Gastrocnemius medialis (tissue), 4 donors: ENCODE measurements at regions not wholly inside any gene's neighbourhood (a gene's known extent, or its start where the extent isn't known, plus 50 kb on each side); places are given as distances from the start of the nearest gene placed in this dataset.

ENCODE experiments used
- ATAC-seq, 2 donors: fragments of 150-250 bp; one replicate each; pipeline ENCODE4 v1.9.1; 2016
- DNase-seq, 2 donors: peaks; one replicate each; pipeline ENCODE4 v3.0.0-alpha.2; 2019
- H3K27ac ChIP-seq, 4 donors: fragments of 200-600 bp; sonication (generic); 1 replicate in 1 of 4; 2 replicates in 3 of 4; pipeline ENCODE4 v1.5.1; 2016 to 2018; ENCODE audit warnings: mild to moderate bottlenecking in 2 of 4, moderate library complexity in 1 of 4
- H3K27me3 ChIP-seq, 3 donors: fragments of 200-600 bp; sonication (generic) in 2 of 3; 1 replicate in 1 of 3; 2 replicates in 2 of 3; pipeline versions ENCODE4 v1.5.1 to v1.6.0; 2016 to 2019; ENCODE audit warnings: mild to moderate bottlenecking in 1 of 3, moderate library complexity in 1 of 3
- H3K36me3 ChIP-seq, 2 donors: fragments of 200-600 bp; sonication (generic) in 1 of 2; one replicate each; pipeline ENCODE4 v1.5.1; 2017 to 2018
- H3K4me1 ChIP-seq, 2 donors: fragments of 200-600 bp; sonication (generic) in 1 of 2; one replicate each; pipeline ENCODE4 v1.5.1; 2016 to 2017; ENCODE audit warnings: mild to moderate bottlenecking in 2 of 2
- H3K4me3 ChIP-seq, 4 donors: fragments of 200-600 bp; sonication (generic) in 3 of 4; 1 replicate in 1 of 4; 2 replicates in 3 of 4; pipeline ENCODE4 v1.5.1; 2016 to 2019; ENCODE audit warnings: mild to moderate bottlenecking in 2 of 4
- H3K9me3 ChIP-seq, 3 donors: fragments of 200-600 bp; sonication (generic) in 2 of 3; 1 replicate in 1 of 3; 2 replicates in 2 of 3; pipeline ENCODE4 v1.5.1; 2016 to 2019
- CTCF ChIP-seq, 5 experiments: fragments of 450-650 bp in 3 of 5; fragments of 200-600 bp in 2 of 5; sonication (generic) in 2 of 5; IDR thresholded peaks in 4 of 5; conservative IDR thresholded peaks in 1 of 5; 1 replicate in 4 of 5; 2 replicates in 1 of 5; pipeline ENCODE4 v1.5.1; 2016 to 2019; ENCODE audit warnings: antibody characterized with exemption in 5 of 5, mild to moderate bottlenecking in 3 of 5, moderate library complexity in 3 of 5
- POLR2A ChIP-seq, 2 donors: fragments of 450-650 bp; IDR thresholded peaks; one replicate each; pipeline ENCODE4 v1.6.1; 2017; ENCODE audit warnings: antibody characterized with exemption in 2 of 2, mild to moderate bottlenecking in 2 of 2, moderate library complexity in 2 of 2
- in situ Hi-C, 4 donors: fragments of 200-750 bp; cut with MboI; loops; one replicate each; pipeline versions ENCODE4 v1.15.0 to v1.8.0; 2017; ENCODE audit warnings: low sequenced_read_pairs in 4 of 4
- intact Hi-C: fragments of 100-400 bp; cut with DNase I; formaldehyde crosslinking; loops from one replicate; pipeline ENCODE4 v1.15.1; 2023; ENCODE audit warnings: low total_unique reads

- no peak overlapping the region for H3K27ac ChIP-seq
- DNase-seq: no peak
- no peak overlapping the region for H3K4me3 ChIP-seq
- no peaks in the 10 kb centered on the region for H3K27me3 ChIP-seq
- intact Hi-C loops (no loop called here), in situ Hi-C loops (no loop called here)
- no peaks in the 10 kb centered on the region for H3K36me3 ChIP-seq
- no peak for TF ChIP-seq POLR2A (IDR thresholded peaks at IDR 0.05)
- TF ChIP-seq CTCF (IDR thresholded peaks at IDR 0.05 in 4 of 5, conservative IDR thresholded peaks at IDR 0.05 in 1 of 5): no peak
- no peak for ATAC-seq
- no peaks in the 10 kb centered on the region for H3K4me1 ChIP-seq
- H3K9me3 ChIP-seq: no peaks in the 10 kb centered on the region
These were observed 142.2 kb downstream of the FAM47A start for GRCh38 chrX:33989936-33990335.

- Histone ChIP-seq H3K9me3 (no peaks in the 10 kb centered on the region), H3K27me3 (no peaks in the 10 kb centered on the region), H3K27ac (no peak overlapping the region), H3K4me3 (no peak overlapping the region), H3K4me1 (no peaks in the 10 kb centered on the region), H3K36me3 (no peaks in the 10 kb centered on the region)
- TF ChIP-seq CTCF (IDR thresholded peaks at IDR 0.05 in 4 of 5, conservative IDR thresholded peaks at IDR 0.05 in 1 of 5): no peak
- no peak for TF ChIP-seq POLR2A (IDR thresholded peaks at IDR 0.05)
- in situ Hi-C loops: no loop called here
- ATAC-seq (no peak), DNase-seq (no peak)
- intact Hi-C loops: no loop called here
These were observed 144.7 kb downstream of the FAM47A start for GRCh38 chrX:33987458-33987857.

GRCh38 chrX:33974676-33975075, 157.4 kb downstream of the FAM47A start:
- Histone ChIP-seq H3K27me3 (no peaks in the 10 kb centered on the region), H3K36me3 (no peaks in the 10 kb centered on the region), H3K4me1 (peaks cover 0 to 6% of the 10 kb centered on the region in 2 donors), H3K9me3 (no peaks in the 10 kb centered on the region), H3K4me3 (no peak overlapping the region), H3K27ac (no peak overlapping the region)
- in situ Hi-C loops: no loop called here
- DNase-seq (no peak), ATAC-seq (no peak)
- intact Hi-C loops: no loop called here
- TF ChIP-seq POLR2A (IDR thresholded peaks at IDR 0.05) (no peak), CTCF (IDR thresholded peaks at IDR 0.05 in 4 of 5, conservative IDR thresholded peaks at IDR 0.05 in 1 of 5) (no peak)

- H3K27ac ChIP-seq: peak overlapping the region; percentile 38 to 72 (median 59)
- H3K36me3 ChIP-seq: no peaks in the 10 kb centered on the region
- H3K9me3 ChIP-seq: no peaks in the 10 kb centered on the region
- H3K27me3 ChIP-seq: no peaks in the 10 kb centered on the region
- no peak overlapping the region for H3K4me3 ChIP-seq
- DNase-seq: peak in 1 of 2 donors; percentile 51
- in situ Hi-C loops: no loop called here
- H3K4me1 ChIP-seq: peaks cover 0 to 6% of the 10 kb centered on the region in 2 donors
- TF ChIP-seq CTCF (IDR thresholded peaks at IDR 0.05 in 4 of 5, conservative IDR thresholded peaks at IDR 0.05 in 1 of 5) (no peak), POLR2A (IDR thresholded peaks at IDR 0.05) (no peak)
- ATAC-seq: peak; percentile 58 to 95
- intact Hi-C loops: no loop called here
These were observed 161.8 kb downstream of the FAM47A start for GRCh38 chrX:33970028-33970967.
